ENCODE measurements at regions not wholly inside any gene's neighbourhood (a gene's known extent, or its start where the extent isn't known, plus 50 kb on each side); places are given as distances from the start of the nearest gene placed in this dataset.

DNA sequence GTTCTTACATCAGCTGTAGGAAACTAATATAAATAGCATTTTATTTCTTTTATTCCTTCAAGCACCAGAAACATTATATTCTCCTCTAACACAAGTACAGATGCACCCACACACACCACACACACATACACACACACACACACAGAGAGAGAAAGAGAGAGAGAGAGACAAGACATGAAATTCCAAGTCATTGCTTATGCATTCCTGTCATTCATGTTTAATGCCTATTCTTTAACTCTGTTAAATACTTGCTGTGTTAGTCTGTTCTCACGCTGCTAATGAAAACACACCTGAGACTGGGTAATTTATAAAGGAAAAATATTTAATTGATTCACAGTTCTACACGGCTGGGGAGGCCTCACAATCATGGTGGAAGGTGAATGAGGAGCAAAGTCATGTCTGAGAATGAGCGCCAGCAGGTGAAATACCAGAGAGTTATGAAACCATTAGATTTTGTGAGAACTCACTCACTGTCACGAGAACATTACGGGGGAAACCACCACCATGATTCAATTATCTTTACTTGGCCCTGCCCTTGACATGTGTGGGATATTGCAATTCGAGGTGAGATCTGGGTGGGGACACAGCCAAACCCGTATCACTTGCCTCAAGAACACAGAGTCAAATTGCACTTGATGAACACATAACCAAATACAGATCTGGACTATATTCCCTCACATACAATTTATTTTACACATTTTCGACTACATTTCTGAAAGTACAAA is 1058.1 kb upstream of the TMPRSS15 start:
- intact Hi-C loops (cut with micrococcal nuclease; ENCODE audit: unreplicated experiment) = no loop called here
- Histone ChIP-seq H3K9me2 (ENCODE audit: insufficient read depth, low read length) (no peaks in the 10 kb centered on the region), H3K27ac (ENCODE audit: low read depth, low read length, poor library complexity, severe bottlenecking) (no peak overlapping the region), H3K9me3 (ENCODE audit: low read length) (0 out of 2 replicates have a peak, but pooled peaks cover 6% of the 10 kb centered on the region), H2AFZ (ENCODE audit: low read length) (no peak overlapping the region), H3K36me3 (ENCODE audit: insufficient read depth, low read length) (no peaks in the 10 kb centered on the region), H3K4me1 (ENCODE audit: insufficient read depth, low read length, poor library complexity, severe bottlenecking) (no peaks in the 10 kb centered on the region), H3K4me2 (ENCODE audit: low read length) (no peak overlapping the region), H3K79me2 (ENCODE audit: insufficient read depth, low read depth, low read length) (no peaks in the 10 kb centered on the region), H4K20me1 (ENCODE audit: insufficient read depth, low read length) (no peaks in the 10 kb centered on the region), H3K4me3 (ENCODE audit: low read depth, low read length, poor library complexity, severe bottlenecking) (no peak overlapping the region)
- POLR2A ChIA-PET = no interaction called here
- TF ChIP-seq, protein P1, sequence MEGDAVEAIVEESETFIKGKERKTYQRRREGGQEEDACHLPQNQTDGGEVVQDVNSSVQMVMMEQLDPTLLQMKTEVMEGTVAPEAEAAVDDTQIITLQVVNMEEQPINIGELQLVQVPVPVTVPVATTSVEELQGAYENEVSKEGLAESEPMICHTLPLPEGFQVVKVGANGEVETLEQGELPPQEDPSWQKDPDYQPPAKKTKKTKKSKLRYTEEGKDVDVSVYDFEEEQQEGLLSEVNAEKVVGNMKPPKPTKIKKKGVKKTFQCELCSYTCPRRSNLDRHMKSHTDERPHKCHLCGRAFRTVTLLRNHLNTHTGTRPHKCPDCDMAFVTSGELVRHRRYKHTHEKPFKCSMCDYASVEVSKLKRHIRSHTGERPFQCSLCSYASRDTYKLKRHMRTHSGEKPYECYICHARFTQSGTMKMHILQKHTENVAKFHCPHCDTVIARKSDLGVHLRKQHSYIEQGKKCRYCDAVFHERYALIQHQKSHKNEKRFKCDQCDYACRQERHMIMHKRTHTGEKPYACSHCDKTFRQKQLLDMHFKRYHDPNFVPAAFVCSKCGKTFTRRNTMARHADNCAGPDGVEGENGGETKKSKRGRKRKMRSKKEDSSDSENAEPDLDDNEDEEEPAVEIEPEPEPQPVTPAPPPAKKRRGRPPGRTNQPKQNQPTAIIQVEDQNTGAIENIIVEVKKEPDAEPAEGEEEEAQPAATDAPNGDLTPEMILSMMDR (conservative IDR thresholded peaks at IDR 0.05; ENCODE audit: low read length) = no peak
- no TSS peak for BruUV-seq (replicated peaks)
- CTCF ChIA-PET (ENCODE audit: unreplicated experiment) = no interaction called here
- no peak for DNase-seq (ENCODE audit: low spot score)

DNA sequence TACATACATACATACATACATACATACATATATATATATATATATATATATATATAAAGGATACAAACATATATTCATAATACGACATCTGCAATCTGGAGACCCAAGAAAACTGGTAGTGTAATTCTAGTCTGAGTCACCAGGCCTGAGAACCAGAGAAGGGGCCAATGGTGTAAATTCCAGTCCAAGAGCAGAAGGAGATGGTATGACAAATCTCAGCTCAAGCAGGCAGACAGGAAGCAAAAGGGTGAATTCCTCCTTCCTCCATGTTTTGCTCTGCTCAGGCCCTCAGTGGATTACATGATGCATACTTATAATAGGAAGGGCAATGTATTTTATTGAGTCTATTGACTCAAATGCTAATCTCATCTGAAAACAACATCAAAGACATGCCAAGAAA is 1060.4 kb upstream of the TMPRSS15 start:
- Histone ChIP-seq H3K27ac (ENCODE audit: low read depth, low read length, poor library complexity, severe bottlenecking) (no peak overlapping the region), H3K4me3 (ENCODE audit: low read depth, low read length, poor library complexity, severe bottlenecking) (no peak overlapping the region), H4K20me1 (ENCODE audit: insufficient read depth, low read length) (no peaks in the 10 kb centered on the region), H3K4me1 (ENCODE audit: insufficient read depth, low read length, poor library complexity, severe bottlenecking) (no peaks in the 10 kb centered on the region), H3K9me3 (ENCODE audit: low read length) (0 out of 2 replicates have a peak, but pooled peaks cover 12% of the 10 kb centered on the region), H3K9me2 (ENCODE audit: insufficient read depth, low read length) (no peaks in the 10 kb centered on the region), H3K36me3 (ENCODE audit: insufficient read depth, low read length) (no peaks in the 10 kb centered on the region), H3K79me2 (ENCODE audit: insufficient read depth, low read depth, low read length) (no peaks in the 10 kb centered on the region), H3K4me2 (ENCODE audit: low read length) (no peak overlapping the region), H2AFZ (ENCODE audit: low read length) (no peak overlapping the region)
- TF ChIP-seq, protein P1 (conservative IDR thresholded peaks at IDR 0.05; ENCODE audit: low read length) = no peak
- no peak for TF ChIP-seq EZH2phosphoT487 (IDR thresholded peaks at IDR 0.05; ENCODE audit: borderline replicate concordance, low read depth, low read length)
- DNase-seq (ENCODE audit: low spot score) = no peak
- CTCF ChIA-PET (ENCODE audit: unreplicated experiment) = no interaction called here
- POLR2A ChIA-PET = no interaction called here
- no TSS peak for BruUV-seq (replicated peaks)
- intact Hi-C loops (cut with micrococcal nuclease; ENCODE audit: unreplicated experiment) = no loop called here

DNA sequence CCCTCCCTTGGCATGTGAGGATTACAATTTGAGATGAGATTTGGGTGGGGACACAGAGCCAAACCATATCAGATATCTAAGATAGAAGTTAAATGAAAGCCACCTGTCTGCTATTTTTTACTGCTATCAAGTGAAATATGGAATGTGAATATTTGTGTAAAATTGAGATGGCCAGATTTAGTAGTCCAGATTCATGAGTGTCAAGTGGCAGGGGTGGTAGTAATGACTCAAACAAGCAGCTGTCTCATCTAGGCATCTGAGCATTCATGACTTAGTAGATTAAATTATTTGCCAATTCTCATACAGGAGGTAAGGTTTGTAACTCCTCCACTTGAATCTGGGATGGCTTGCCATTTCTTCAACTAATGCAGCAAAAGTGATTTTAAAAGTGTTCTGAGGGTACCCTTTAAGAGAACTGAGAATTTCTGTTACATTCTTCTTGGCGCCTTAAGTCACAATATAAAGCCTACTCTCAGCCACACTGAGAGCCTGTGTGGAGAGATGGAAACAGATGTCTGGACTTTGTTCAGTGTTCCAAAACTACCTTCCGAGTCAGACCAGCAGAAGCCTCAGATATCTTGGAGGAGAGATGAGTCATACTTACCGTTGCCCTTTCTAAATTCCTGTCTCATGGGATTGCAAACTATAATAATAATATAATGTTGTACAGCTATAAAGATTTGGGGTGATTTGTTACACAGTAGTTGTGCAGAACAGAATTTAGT is 1065.6 kb upstream of the TMPRSS15 start:
- H3K4me2 ChIP-seq (ENCODE audit: low read length) = no peak overlapping the region
- no TSS peak for BruUV-seq (replicated peaks)
- DNase-seq (ENCODE audit: low spot score) = no peak
- intact Hi-C loops (cut with micrococcal nuclease; ENCODE audit: unreplicated experiment) = no loop called here
- H3K4me1 ChIP-seq (ENCODE audit: insufficient read depth, low read length, poor library complexity, severe bottlenecking) = no peaks in the 10 kb centered on the region
- no peak overlapping the region for H3K4me3 ChIP-seq (ENCODE audit: low read depth, low read length, poor library complexity, severe bottlenecking)
- no peaks in the 10 kb centered on the region for H4K20me1 ChIP-seq (ENCODE audit: insufficient read depth, low read length)
- H3K27ac ChIP-seq (ENCODE audit: low read depth, low read length, poor library complexity, severe bottlenecking) = no peak overlapping the region
- H2AFZ ChIP-seq (ENCODE audit: low read length) = no peak overlapping the region
- no peaks in the 10 kb centered on the region for H3K9me2 ChIP-seq (ENCODE audit: insufficient read depth, low read length)
- H3K79me2 ChIP-seq (ENCODE audit: insufficient read depth, low read depth, low read length) = no peaks in the 10 kb centered on the region
- H3K36me3 ChIP-seq (ENCODE audit: insufficient read depth, low read length) = no peaks in the 10 kb centered on the region
- POLR2A ChIA-PET = interaction anchor here (0.5 kb wide), 1 partner anchor 17 kb away, joined by 3 read pairs; no protein-coding TSS in a partner anchor
- 0 out of 2 replicates have a peak, but pooled peaks cover 13% of the 10 kb centered on the region for H3K9me3 ChIP-seq (ENCODE audit: low read length)
- CTCF ChIA-PET (ENCODE audit: unreplicated experiment) = no interaction called here
- TF ChIP-seq, protein P1 (conservative IDR thresholded peaks at IDR 0.05; ENCODE audit: low read length) = no peak
- no peak for TF ChIP-seq EZH2phosphoT487 (IDR thresholded peaks at IDR 0.05; ENCODE audit: borderline replicate concordance, low read depth, low read length)

Data from OCI-LY7 (cell line).